Activated CD4-positive, alpha-beta T cell treated with anti-CD3 and anti-CD28 coated beads, Interleukin-2, amount 50 U/mL, for 24 hours (primary cell): ENCODE measurements at regions not wholly inside any gene's neighbourhood (a gene's known extent, or its start where the extent isn't known, plus 50 kb on each side); places are given as distances from the start of the nearest gene placed in this dataset.

Source experiments
- DNase-seq, 2 donors: peaks; one replicate each; pipeline ENCODE4 v3.0.0-alpha.2; 2020; ENCODE audit warnings: low read depth in 1 of 2, low spot score in 1 of 2

DNA sequence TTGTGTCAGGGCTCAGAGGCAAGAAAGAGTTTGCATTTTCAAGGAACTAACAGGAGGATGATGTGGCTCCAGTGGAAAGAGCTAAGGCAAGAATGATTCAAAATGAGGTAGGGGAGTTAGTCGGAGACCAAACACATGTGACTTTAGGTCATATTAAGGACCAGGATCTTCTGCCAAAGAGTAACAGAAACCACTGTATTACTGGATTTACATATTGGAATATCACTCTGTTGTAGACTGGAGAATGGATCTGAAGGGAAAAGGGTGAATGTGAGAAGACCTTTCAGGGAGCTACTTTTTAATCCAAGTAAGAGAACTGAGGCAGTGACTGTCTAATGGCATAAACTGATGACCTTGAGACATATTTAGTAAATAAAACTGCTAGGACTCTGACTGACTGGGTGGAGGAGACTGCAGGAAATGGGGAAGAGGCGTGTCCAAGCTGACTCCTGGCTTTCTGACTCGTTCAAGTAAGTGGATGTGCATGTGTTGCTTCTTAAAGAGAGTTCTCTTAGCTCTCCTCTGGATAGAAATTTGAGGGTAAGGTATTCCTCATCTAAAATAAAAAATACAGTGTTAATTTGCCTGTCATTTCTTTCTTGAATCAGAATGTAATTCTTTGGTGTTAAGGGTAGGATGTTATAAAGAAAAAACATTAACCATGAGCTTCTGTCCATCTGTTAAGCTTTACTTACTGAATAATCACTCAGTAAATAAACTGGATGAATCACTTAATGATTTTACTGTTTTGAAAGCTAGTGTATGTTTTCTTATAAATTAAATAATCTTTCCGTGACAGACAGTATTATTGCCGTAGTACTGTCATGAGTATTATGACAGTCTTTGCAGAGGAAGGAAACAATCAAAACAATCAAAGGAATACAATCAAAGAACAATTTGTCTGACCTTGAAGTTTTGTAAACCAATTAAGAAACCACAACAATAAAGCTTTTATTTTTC lies 58.3 kb upstream of the CFAP20DC start:
- no peak for DNase-seq

DNA sequence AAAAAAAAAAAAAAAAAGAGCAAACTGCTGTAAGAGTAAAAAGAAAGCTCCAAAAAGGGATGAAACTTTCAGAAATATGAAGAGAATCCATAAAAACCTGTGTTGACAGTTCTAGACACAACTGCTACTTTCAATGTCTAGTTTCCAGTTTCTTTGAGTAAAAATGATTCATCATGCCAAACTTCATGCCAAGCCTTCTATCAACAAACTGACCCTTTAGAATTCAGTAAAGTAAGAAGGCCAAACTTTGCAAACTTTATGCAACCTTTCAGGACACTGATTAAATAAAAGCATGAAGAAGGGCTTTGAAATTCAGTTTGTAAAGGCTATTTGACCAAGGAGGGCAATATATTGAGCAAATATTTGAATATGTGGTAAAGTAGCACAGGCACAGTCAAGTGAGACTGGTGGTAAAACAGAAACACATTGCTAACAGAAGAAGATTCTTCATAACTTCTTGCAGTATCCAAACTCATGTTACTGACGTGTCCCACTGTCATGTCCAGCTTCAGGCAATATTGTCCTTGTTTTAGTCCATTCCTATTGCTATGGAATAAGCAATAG lies 56.3 kb upstream of the CFAP20DC start:
- DNase-seq: no peak

DNA sequence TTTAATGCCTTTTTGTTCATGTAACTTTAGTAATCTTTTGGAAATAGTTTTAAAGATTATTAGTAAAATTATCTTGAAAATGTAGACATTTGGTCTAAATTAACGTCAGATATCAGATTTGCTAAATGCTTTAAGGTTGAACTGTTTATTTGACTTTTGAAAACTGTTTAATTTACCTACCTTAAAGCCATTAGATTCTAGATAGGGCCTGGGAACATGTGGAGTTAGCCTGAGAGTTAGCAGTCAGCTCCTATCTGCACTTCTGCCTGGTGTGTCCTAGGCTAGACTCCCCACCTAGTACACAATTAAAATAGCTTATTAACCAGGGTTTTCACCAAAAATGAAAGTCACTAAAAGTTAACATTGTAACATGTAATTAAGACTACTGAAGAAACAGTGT lies 53.7 kb upstream of the CFAP20DC start:
- DNase-seq: no peak

DNA sequence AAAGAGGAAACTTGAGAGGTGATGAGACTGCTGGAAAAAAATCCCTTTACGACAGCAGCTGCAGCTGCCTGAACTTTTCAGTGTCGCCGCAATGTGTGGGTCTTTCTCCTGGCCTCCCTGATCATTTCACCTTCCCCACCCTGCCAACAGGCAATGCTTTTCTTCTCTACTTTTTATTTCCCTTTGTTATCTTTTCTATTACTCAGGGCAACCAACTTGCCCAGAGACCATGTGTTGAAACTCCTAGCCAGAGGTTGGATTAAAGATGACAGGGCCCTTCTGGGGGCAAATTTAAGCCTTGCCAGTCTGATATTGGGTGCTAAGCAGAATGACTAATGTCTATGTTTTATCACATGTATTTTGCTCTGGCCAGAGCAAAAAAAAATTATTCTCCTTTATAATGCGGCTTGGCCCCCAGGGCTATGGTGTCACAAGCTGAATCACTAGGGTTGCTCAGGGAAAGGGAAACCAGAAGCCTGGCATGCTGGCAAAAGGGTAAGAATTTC lies 51.5 kb upstream of the CFAP20DC start:
- DNase-seq: no peak
